Common myeloid progenitor, CD34-positive (primary cell): ENCODE measurements at regions not wholly inside any gene's neighbourhood (a gene's known extent, or its start where the extent isn't known, plus 50 kb on each side); places are given as distances from the start of the nearest gene placed in this dataset.

Experiments
- CTCF ChIA-PET: fragments of 350-600 bp; sonication (Branson Sonifier 250); formaldehyde crosslinking; loops from one replicate; lab custom pipeline; 2021; ENCODE audit warnings: antibody characterized with exemption; lab: Charles Lee
- POLR2A ChIA-PET: fragments of 350-600 bp; sonication (Branson Sonifier 250); formaldehyde crosslinking; loops from one replicate; lab custom pipeline; 2021; ENCODE audit warnings: antibody characterized with exemption; lab: Charles Lee
- DNase-seq, 3 donors: peaks; one replicate each; pipeline versions ENCODE4 v3.0.0 to v3.0.0-alpha.2; 2013
- H3K27ac ChIP-seq, 2 experiments: 1 replicate in 1 of 2; 2 replicates in 1 of 2; pipeline ENCODE4 v1.7.0; 2013; ENCODE audit warnings: inconsistent platforms in 2 of 2, low read length in 2 of 2, mild to moderate bottlenecking in 2 of 2, low read depth in 1 of 2, moderate library complexity in 1 of 2; ENCODE audit not compliant: severe bottlenecking in 2 of 2, insufficient read depth in 1 of 2, poor library complexity in 1 of 2
- H3K27me3 ChIP-seq, 5 experiments: replicated peaks in 2 of 5; 1 replicate in 3 of 5; 2 replicates in 2 of 5; pipeline versions ENCODE4 v1.6.1 to v1.7.0; 2013; ENCODE audit warnings: low read length in 4 of 5, mild to moderate bottlenecking in 2 of 5, moderate library complexity in 2 of 5, inconsistent platforms in 1 of 5; ENCODE audit not compliant: insufficient read depth in 5 of 5, control insufficient read depth in 4 of 5
- H3K36me3 ChIP-seq, 4 experiments: 1 replicate in 2 of 4; 2 replicates in 2 of 4; pipeline versions ENCODE4 v1.6.1 to v1.7.0; 2013; ENCODE audit warnings: low read length in 3 of 4, control low read depth in 1 of 4, mild to moderate bottlenecking in 1 of 4; ENCODE audit not compliant: control insufficient read depth in 4 of 4, insufficient read depth in 4 of 4
- H3K4me1 ChIP-seq, 4 experiments: 1 replicate in 3 of 4; 2 replicates in 1 of 4; pipeline versions ENCODE4 v1.6.1 to v1.7.1; 2013; ENCODE audit warnings: low read length in 3 of 4, mild to moderate bottlenecking in 3 of 4, control low read depth in 1 of 4, inconsistent platforms in 1 of 4, moderate library complexity in 1 of 4; ENCODE audit not compliant: control insufficient read depth in 4 of 4, insufficient read depth in 4 of 4; ENCODE audit errors: control extremely low read depth in 1 of 4
- H3K4me3 ChIP-seq, 7 experiments: 1 replicate in 4 of 7; 2 replicates in 3 of 7; pipeline versions ENCODE4 v1.5.1 to v1.7.0; 2013; ENCODE audit warnings: mild to moderate bottlenecking in 7 of 7, low read length in 6 of 7, moderate library complexity in 6 of 7, inconsistent platforms in 2 of 7, low read depth in 2 of 7, control low read depth in 1 of 7; ENCODE audit not compliant: insufficient read depth in 4 of 7, control insufficient read depth in 1 of 7; ENCODE audit errors: extremely low read depth in 1 of 7
- H3K9me3 ChIP-seq, 5 experiments: 1 replicate in 4 of 5; 2 replicates in 1 of 5; pipeline versions ENCODE4 v1.6.1 to v1.7.1; 2013; ENCODE audit warnings: low read length in 4 of 5, mild to moderate bottlenecking in 2 of 5, inconsistent platforms in 1 of 5, low read depth in 1 of 5, moderate library complexity in 1 of 5; ENCODE audit not compliant: control insufficient read depth in 4 of 5, insufficient read depth in 2 of 5; ENCODE audit errors: control extremely low read depth in 1 of 5
- WGBS: methylation state at CpG from one replicate; pipeline ENCODE4 v1.1.5; 2013; ENCODE audit not compliant: insufficient coverage; 5-methylcytosine and 5-hydroxymethylcytosine counted together

GRCh38 chr20:51326201-51326819 is 216.2 kb downstream of the NFATC2 start:
- CTCF ChIA-PET, result interaction anchor here (0.9 to 7.7 kb wide), 9 partner anchors 9 to 336 kb away, joined by 3 to 66 read pairs (median 6); no protein-coding TSS in a partner anchor
- Histone ChIP-seq H3K27me3 (peaks cover 0 to 3% (median 0%) of the 10 kb centered on the region in 5 experiments), H3K9me3 (peaks cover 0 to 2% (median 0%) of the 10 kb centered on the region in 5 experiments), H3K4me1 (no peaks in the 10 kb centered on the region), H3K4me3 (no peak overlapping the region), H3K36me3 (no peaks in the 10 kb centered on the region), H3K27ac (no peak overlapping the region)
- 45% methylated on average over 2 of the region's 4 CpGs for WGBS
- DNase-seq, result peak; percentile 30 to 66 (median 40)
- POLR2A ChIA-PET, result no interaction called here

- no peak overlapping the region for H3K4me3 ChIP-seq
Measured at GRCh38 chr20:51322164-51322707, 220.3 kb downstream of the NFATC2 start.

GRCh38 chr20:51321343-51322163 is 221.0 kb downstream of the NFATC2 start:
- H3K4me3 ChIP-seq, result no peak overlapping the region
- H3K27ac ChIP-seq, result no peak overlapping the region
- 95% methylated on average over 15 of the region's 17 CpGs for WGBS
- no peak for DNase-seq
- CTCF ChIA-PET, result interaction anchor here (7.7 kb wide), 1 partner anchor 331 kb away, joined by 66 read pairs; no protein-coding TSS in a partner anchor
- POLR2A ChIA-PET, result interaction anchor here (0.6 kb wide), 1 partner anchor 273 kb away, joined by 4 read pairs; no protein-coding TSS in a partner anchor
- peaks cover 0 to 2% (median 0%) of the 10 kb centered on the region in 5 experiments for H3K9me3 ChIP-seq
- no peaks in the 10 kb centered on the region for H3K36me3 ChIP-seq
- no peaks in the 10 kb centered on the region for H3K4me1 ChIP-seq
- peaks cover 0 to 8% (median 0%) of the 10 kb centered on the region in 5 experiments for H3K27me3 ChIP-seq

More at GRCh38 chr20:51322164-51322707, 220.3 kb downstream of the NFATC2 start:
- WGBS, result 88% methylated on average over 6 of the region's 8 CpGs
- Histone ChIP-seq H3K27ac (no peak overlapping the region), H3K9me3 (peaks cover 0 to 2% (median 0%) of the 10 kb centered on the region in 5 experiments), H3K36me3 (no peaks in the 10 kb centered on the region), H3K27me3 (peaks cover 0 to 6% (median 0%) of the 10 kb centered on the region in 5 experiments), H3K4me1 (no peaks in the 10 kb centered on the region)
- POLR2A ChIA-PET, result interaction anchor here (0.6 kb wide), 1 partner anchor 272 kb away, joined by 4 read pairs; no protein-coding TSS in a partner anchor
- CTCF ChIA-PET, result interaction anchor here (7.7 kb wide), 1 partner anchor 332 kb away, joined by 66 read pairs; no protein-coding TSS in a partner anchor
- no peak for DNase-seq

- 96% methylated on average over 4 of the region's 5 CpGs for WGBS
- DNase-seq, result no peak
- Histone ChIP-seq H3K4me3 (no peak overlapping the region), H3K4me1 (no peaks in the 10 kb centered on the region), H3K27me3 (peaks cover 0 to 6% (median 0%) of the 10 kb centered on the region in 5 experiments), H3K27ac (no peak overlapping the region), H3K9me3 (peaks cover 0 to 2% (median 0%) of the 10 kb centered on the region in 5 experiments), H3K36me3 (no peaks in the 10 kb centered on the region)
- CTCF ChIA-PET, result interaction anchor here (0.9 kb wide), 1 partner anchor 16 kb away, joined by 3 read pairs; no protein-coding TSS in a partner anchor
- POLR2A ChIA-PET, result no interaction called here
Measured at GRCh38 chr20:51319522-51319921, 223.0 kb downstream of the NFATC2 start.

- DNase-seq, result peak; percentile 36 to 65 (median 63)
- no peaks in the 10 kb centered on the region for H3K36me3 ChIP-seq
- ChIA-PET CTCF (interaction anchor here (0.7 to 2.6 kb wide), 7 partner anchors 7 to 337 kb away, joined by 3 to 16 read pairs (median 4); no protein-coding TSS in a partner anchor), POLR2A (no interaction called here)
- H3K27ac ChIP-seq, result no peak overlapping the region
- H3K27me3 ChIP-seq, result peaks cover 0 to 6% (median 0%) of the 10 kb centered on the region in 5 experiments
- peaks cover 0 to 2% (median 0%) of the 10 kb centered on the region in 5 experiments for H3K9me3 ChIP-seq
- H3K4me3 ChIP-seq, result no peak overlapping the region
- H3K4me1 ChIP-seq, result no peaks in the 10 kb centered on the region
- WGBS, result 54% methylated on average over 26 of the region's 27 CpGs
Measured at GRCh38 chr20:51318058-51318949, 224.2 kb downstream of the NFATC2 start.

- Histone ChIP-seq H3K4me3 (no peak overlapping the region), H3K27me3 (peaks cover 0 to 11% (median 0%) of the 10 kb centered on the region in 5 experiments), H3K36me3 (no peaks in the 10 kb centered on the region), H3K4me1 (no peaks in the 10 kb centered on the region), H3K27ac (no peak overlapping the region), H3K9me3 (peaks cover 0 to 2% (median 0%) of the 10 kb centered on the region in 5 experiments)
- ChIA-PET CTCF (interaction anchor here (0.9 to 3.7 kb wide), 3 partner anchors 8 to 328 kb away, joined by 3 to 15 read pairs (median 5); no protein-coding TSS in a partner anchor), POLR2A (no interaction called here)
- DNase-seq, result no peak
Measured at GRCh38 chr20:51315390-51315789, 227.1 kb downstream of the NFATC2 start.
